Panc1 (cell line): ENCODE measurements at regions not wholly inside any gene's neighbourhood (a gene's known extent, or its start where the extent isn't known, plus 50 kb on each side); places are given as distances from the start of the nearest gene placed in this dataset.

Source experiments
- ATAC-seq: fragments of 200-7000 bp; cut with Tn5 transposase; 2 replicates; pipeline ENCODE4 v1.9.1; 2020; ENCODE audit warnings: mild to moderate bottlenecking, moderate library complexity
- BruUV-seq: library from RNA; stranded (reverse); fragments of 400-500 nt; replicated peaks from 2 replicates; lab custom pipeline; 2021; lab: Mats Ljungman, UMichigan
- CTCF ChIA-PET: fragments of 300-600 bp; sonication (Branson Sonifier 250); formaldehyde crosslinking; loops from one replicate; lab custom pipeline; 2022; ENCODE audit warnings: antibody characterized with exemption; lab: Charles Lee
- POLR2A ChIA-PET: fragments of 300-600 bp; sonication (Branson Sonifier 250); formaldehyde crosslinking; loops from one replicate; lab custom pipeline; 2022; ENCODE audit warnings: antibody characterized with exemption; lab: Charles Lee
- DNase-seq: peaks from one replicate; pipeline ENCODE4 v3.0.0-alpha.2; 2010; ENCODE audit warnings: low read depth, low spot score
- H3K27ac ChIP-seq: 2 replicates; pipeline ENCODE4 v1.5.1; 2011; ENCODE audit warnings: mild to moderate bottlenecking, low read length, inconsistent platforms
- H3K27me3 ChIP-seq: fragments of 200-500 bp; sonication (Bioruptor generic); 2 replicates; pipeline ENCODE4 v1.6.0; 2014; ENCODE audit warnings: low read length, inconsistent platforms; ENCODE audit not compliant: control insufficient read depth, insufficient read depth
- H3K36me3 ChIP-seq: fragments of 200-500 bp; sonication (Bioruptor generic); 2 replicates; pipeline ENCODE4 v1.5.1; 2014; ENCODE audit warnings: inconsistent platforms, mild to moderate bottlenecking, low read length, moderate library complexity; ENCODE audit not compliant: control insufficient read depth, insufficient read depth
- H3K4me1 ChIP-seq: 2 replicates; pipeline ENCODE4 v1.5.1; 2011; ENCODE audit warnings: inconsistent platforms, mild to moderate bottlenecking, low read length, moderate library complexity; ENCODE audit not compliant: control insufficient read depth, insufficient read depth
- H3K4me3 ChIP-seq, 2 experiments: 2 replicates each; pipeline ENCODE4 v1.5.1; 2011 to 2012; ENCODE audit warnings: low read depth in 2 of 2, low read length in 2 of 2, mild to moderate bottlenecking in 2 of 2, inconsistent platforms in 1 of 2, moderate library complexity in 1 of 2
- H3K9me3 ChIP-seq: fragments of 200-500 bp; sonication (Bioruptor generic); 2 replicates; pipeline ENCODE4 v1.5.1; 2014; ENCODE audit warnings: low read depth, mild to moderate bottlenecking, inconsistent platforms, low read length, moderate library complexity; ENCODE audit not compliant: control insufficient read depth, insufficient read depth
- POLR2AphosphoS5 ChIP-seq: IDR thresholded peaks from 2 replicates; pipeline ENCODE4 v1.6.1; 2012; ENCODE audit warnings: mild to moderate bottlenecking, low read depth, low read length, moderate library complexity
- SIN3A ChIP-seq: IDR thresholded peaks from 2 replicates; pipeline ENCODE4 v1.6.1; 2012; ENCODE audit warnings: low read depth, mild to moderate bottlenecking, low read length, moderate library complexity, borderline replicate concordance; ENCODE audit not compliant: insufficient read depth
- TCF7L2 ChIP-seq: IDR thresholded peaks from 2 replicates; pipeline ENCODE4 v1.6.1; 2011; ENCODE audit warnings: mild to moderate bottlenecking, low read depth, low read length, inconsistent platforms
- in situ Hi-C: cut with HindIII; loops from 2 replicates; pipeline ENCODE4 v1.10.0; 2016; ENCODE audit warnings: low sequenced_read_pairs, low pct_unique_long_range_greater_than_20kb
- intact Hi-C: fragments of 100-400 bp; cut with micrococcal nuclease; formaldehyde crosslinking; loops from one replicate; pipeline ENCODE4 v1.10.0; 2022; ENCODE audit not compliant: unreplicated experiment
- TF ChIP-seq, protein P1 (sequence below), 2 experiments: IDR thresholded peaks; 2 replicates each; pipeline ENCODE4 v1.6.1; 2011 to 2012; ENCODE audit warnings: low read depth in 2 of 2, control low read depth in 1 of 2, low read length in 1 of 2, mild to moderate bottlenecking in 1 of 2, moderate library complexity in 1 of 2; ENCODE audit not compliant: insufficient read depth in 1 of 2
- TF ChIP-seq, protein P2 (sequence below): fragments of 450-650 bp; IDR thresholded peaks from 2 replicates; pipeline ENCODE4 v1.5.1; 2017; ENCODE audit warnings: mild to moderate bottlenecking

DNA sequence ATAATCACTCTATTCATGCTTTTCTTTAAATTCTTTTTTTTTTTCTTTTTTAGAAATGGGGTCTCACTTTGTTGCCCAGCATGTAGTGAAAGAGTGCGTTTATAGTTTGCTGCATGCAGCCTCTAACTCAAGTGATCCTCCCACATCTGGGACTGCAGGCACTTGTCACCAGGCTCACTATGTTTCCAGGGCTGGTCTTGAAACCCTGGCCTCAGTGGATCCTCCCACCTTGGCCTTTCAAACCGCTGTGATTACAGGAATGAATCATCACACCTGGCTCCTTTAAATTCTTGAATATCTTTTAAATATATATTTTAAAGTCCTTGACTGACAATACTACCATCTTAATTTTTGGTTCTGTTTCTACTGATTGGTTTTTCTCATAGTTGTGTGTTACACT, 591.6 kb upstream of the KCND2 start:
- Histone ChIP-seq H3K4me3 (no peak overlapping the region), H3K27ac (no peak overlapping the region), H3K4me1 (no peaks in the 10 kb centered on the region), H3K9me3 (no peaks in the 10 kb centered on the region), H3K36me3 (no peaks in the 10 kb centered on the region), H3K27me3 (no peaks in the 10 kb centered on the region)
- DNase-seq (no peak), ATAC-seq (no peak)
- ChIA-PET CTCF (no interaction called here), POLR2A (no interaction called here)
- in situ Hi-C loops (no loop called here), intact Hi-C loops (loop anchor here (2.0 kb wide), 1 partner anchor 79 kb away; no protein-coding TSS in a partner anchor)
- BruUV-seq = no TSS peak
- TF ChIP-seq TCF7L2 (no peak), POLR2AphosphoS5 (no peak), SIN3A (no peak)
- TF ChIP-seq, protein P1, sequence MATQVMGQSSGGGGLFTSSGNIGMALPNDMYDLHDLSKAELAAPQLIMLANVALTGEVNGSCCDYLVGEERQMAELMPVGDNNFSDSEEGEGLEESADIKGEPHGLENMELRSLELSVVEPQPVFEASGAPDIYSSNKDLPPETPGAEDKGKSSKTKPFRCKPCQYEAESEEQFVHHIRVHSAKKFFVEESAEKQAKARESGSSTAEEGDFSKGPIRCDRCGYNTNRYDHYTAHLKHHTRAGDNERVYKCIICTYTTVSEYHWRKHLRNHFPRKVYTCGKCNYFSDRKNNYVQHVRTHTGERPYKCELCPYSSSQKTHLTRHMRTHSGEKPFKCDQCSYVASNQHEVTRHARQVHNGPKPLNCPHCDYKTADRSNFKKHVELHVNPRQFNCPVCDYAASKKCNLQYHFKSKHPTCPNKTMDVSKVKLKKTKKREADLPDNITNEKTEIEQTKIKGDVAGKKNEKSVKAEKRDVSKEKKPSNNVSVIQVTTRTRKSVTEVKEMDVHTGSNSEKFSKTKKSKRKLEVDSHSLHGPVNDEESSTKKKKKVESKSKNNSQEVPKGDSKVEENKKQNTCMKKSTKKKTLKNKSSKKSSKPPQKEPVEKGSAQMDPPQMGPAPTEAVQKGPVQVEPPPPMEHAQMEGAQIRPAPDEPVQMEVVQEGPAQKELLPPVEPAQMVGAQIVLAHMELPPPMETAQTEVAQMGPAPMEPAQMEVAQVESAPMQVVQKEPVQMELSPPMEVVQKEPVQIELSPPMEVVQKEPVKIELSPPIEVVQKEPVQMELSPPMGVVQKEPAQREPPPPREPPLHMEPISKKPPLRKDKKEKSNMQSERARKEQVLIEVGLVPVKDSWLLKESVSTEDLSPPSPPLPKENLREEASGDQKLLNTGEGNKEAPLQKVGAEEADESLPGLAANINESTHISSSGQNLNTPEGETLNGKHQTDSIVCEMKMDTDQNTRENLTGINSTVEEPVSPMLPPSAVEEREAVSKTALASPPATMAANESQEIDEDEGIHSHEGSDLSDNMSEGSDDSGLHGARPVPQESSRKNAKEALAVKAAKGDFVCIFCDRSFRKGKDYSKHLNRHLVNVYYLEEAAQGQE (IDR thresholded peaks at IDR 0.05; ENCODE audit: insufficient read depth in 1 of 2, low read depth in 2 of 2, low read length in 1 of 2) = no peak
- TF ChIP-seq, protein P2, sequence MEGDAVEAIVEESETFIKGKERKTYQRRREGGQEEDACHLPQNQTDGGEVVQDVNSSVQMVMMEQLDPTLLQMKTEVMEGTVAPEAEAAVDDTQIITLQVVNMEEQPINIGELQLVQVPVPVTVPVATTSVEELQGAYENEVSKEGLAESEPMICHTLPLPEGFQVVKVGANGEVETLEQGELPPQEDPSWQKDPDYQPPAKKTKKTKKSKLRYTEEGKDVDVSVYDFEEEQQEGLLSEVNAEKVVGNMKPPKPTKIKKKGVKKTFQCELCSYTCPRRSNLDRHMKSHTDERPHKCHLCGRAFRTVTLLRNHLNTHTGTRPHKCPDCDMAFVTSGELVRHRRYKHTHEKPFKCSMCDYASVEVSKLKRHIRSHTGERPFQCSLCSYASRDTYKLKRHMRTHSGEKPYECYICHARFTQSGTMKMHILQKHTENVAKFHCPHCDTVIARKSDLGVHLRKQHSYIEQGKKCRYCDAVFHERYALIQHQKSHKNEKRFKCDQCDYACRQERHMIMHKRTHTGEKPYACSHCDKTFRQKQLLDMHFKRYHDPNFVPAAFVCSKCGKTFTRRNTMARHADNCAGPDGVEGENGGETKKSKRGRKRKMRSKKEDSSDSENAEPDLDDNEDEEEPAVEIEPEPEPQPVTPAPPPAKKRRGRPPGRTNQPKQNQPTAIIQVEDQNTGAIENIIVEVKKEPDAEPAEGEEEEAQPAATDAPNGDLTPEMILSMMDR = no peak

DNA sequence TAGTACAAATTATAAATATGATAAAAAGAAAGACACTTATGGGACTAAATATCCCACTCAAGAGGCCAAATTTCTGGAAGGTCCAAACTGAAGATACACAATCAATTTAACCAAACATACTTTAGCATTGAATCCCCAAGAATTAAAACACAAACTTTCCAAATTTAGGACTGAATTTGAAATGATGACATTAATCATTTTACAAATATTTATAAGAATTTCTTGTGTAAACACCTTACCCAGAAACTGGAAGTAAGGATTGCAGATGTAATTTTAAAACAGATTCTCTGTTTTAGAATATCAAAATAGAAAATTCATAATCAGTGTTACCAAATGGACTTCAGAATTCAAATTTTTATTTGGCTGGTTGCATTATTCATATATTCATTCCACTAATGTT, 588.2 kb upstream of the KCND2 start:
- ATAC-seq (no peak), DNase-seq (no peak)
- in situ Hi-C loops = no loop called here
- Histone ChIP-seq H3K27ac (no peak overlapping the region), H3K4me3 (no peak overlapping the region), H3K27me3 (no peaks in the 10 kb centered on the region), H3K9me3 (no peaks in the 10 kb centered on the region), H3K36me3 (no peaks in the 10 kb centered on the region), H3K4me1 (no peaks in the 10 kb centered on the region)
- ChIA-PET POLR2A (no interaction called here), CTCF (no interaction called here)
- intact Hi-C loops = no loop called here
- no TSS peak for BruUV-seq
- TF ChIP-seq, protein P1 (IDR thresholded peaks at IDR 0.05; ENCODE audit: insufficient read depth in 1 of 2, low read depth in 2 of 2, low read length in 1 of 2) = no peak
- TF ChIP-seq POLR2AphosphoS5 (no peak), TCF7L2 (no peak), SIN3A (no peak)
- TF ChIP-seq, protein P2 = no peak
